Endodermal cell (in vitro differentiated cells): ENCODE measurements at regions not wholly inside any gene's neighbourhood (a gene's known extent, or its start where the extent isn't known, plus 50 kb on each side); places are given as distances from the start of the nearest gene placed in this dataset.

Experiments used
- DNase-seq: peaks from one replicate; pipeline ENCODE4 v3.0.0-alpha.2; 2017
- H3K27ac ChIP-seq: 2 replicates; pipeline ENCODE4 v1.5.1; 2013; ENCODE audit warnings: mild to moderate bottlenecking, low read depth, low read length, moderate library complexity
- H3K27me3 ChIP-seq: 2 replicates; pipeline ENCODE4 v1.6.1; 2013; ENCODE audit warnings: mild to moderate bottlenecking, low read length, moderate library complexity; ENCODE audit not compliant: insufficient read depth, control insufficient read depth, poor library complexity, severe bottlenecking
- H3K36me3 ChIP-seq: 2 replicates; pipeline ENCODE4 v1.7.0; 2013; ENCODE audit warnings: mild to moderate bottlenecking, low read length, moderate library complexity; ENCODE audit not compliant: control insufficient read depth, insufficient read depth
- H3K4me1 ChIP-seq: one replicate; pipeline ENCODE4 v1.7.0; 2013; ENCODE audit warnings: low read length; ENCODE audit not compliant: control insufficient read depth, insufficient read depth
- H3K4me3 ChIP-seq: 2 replicates; pipeline ENCODE4 v1.5.1; 2013; ENCODE audit warnings: mild to moderate bottlenecking, low read length, moderate library complexity
- H3K9ac ChIP-seq: 2 replicates; pipeline ENCODE4 v1.6.1; 2013; ENCODE audit warnings: mild to moderate bottlenecking, low read length, moderate library complexity; ENCODE audit not compliant: poor library complexity, severe bottlenecking; ENCODE audit errors: extremely low read depth
- H3K9me3 ChIP-seq: 2 replicates; pipeline ENCODE4 v1.6.1; 2013; ENCODE audit warnings: mild to moderate bottlenecking, low read length, moderate library complexity; ENCODE audit not compliant: control insufficient read depth
- H3K27ac Mint-ChIP-seq: 2 replicates; pipeline ENCODE4 v1.8.0; 2020; ENCODE audit warnings: mixed read lengths
- H3K27me3 Mint-ChIP-seq: 2 replicates; pipeline ENCODE4 v1.8.0; 2021; ENCODE audit warnings: mild to moderate bottlenecking, mixed read lengths; ENCODE audit not compliant: insufficient read depth
- H3K36me3 Mint-ChIP-seq: 2 replicates; pipeline ENCODE4 v1.8.0; 2020; ENCODE audit warnings: low read depth, mixed read lengths
- H3K4me1 Mint-ChIP-seq: 2 replicates; pipeline ENCODE4 v1.8.0; 2020; ENCODE audit warnings: mixed read lengths
- H3K4me3 Mint-ChIP-seq: 2 replicates; pipeline ENCODE4 v1.8.0; 2020; ENCODE audit warnings: mild to moderate bottlenecking, moderate library complexity, mixed read lengths
- H3K9me3 Mint-ChIP-seq: 2 replicates; pipeline ENCODE4 v1.8.0; 2020; ENCODE audit warnings: mild to moderate bottlenecking, mixed read lengths
- WGBS, 2 experiments: methylation state at CpG; one replicate each; pipeline versions ENCODE4 v1.1.5 to v1.1.7; 2013; ENCODE audit warnings: missing lambda C conversion rate in 2 of 2, mixed read lengths in 1 of 2; ENCODE audit not compliant: insufficient coverage in 1 of 2, insufficient read length in 1 of 2; 5-methylcytosine and 5-hydroxymethylcytosine counted together
- TF ChIP-seq, protein P1 (sequence below): fragments of 200-600 bp; sonication (generic); conservative IDR thresholded peaks from 2 replicates; pipeline ENCODE4 v1.5.0; 2021; ENCODE audit warnings: antibody characterized with exemption, mild to moderate bottlenecking

DNA sequence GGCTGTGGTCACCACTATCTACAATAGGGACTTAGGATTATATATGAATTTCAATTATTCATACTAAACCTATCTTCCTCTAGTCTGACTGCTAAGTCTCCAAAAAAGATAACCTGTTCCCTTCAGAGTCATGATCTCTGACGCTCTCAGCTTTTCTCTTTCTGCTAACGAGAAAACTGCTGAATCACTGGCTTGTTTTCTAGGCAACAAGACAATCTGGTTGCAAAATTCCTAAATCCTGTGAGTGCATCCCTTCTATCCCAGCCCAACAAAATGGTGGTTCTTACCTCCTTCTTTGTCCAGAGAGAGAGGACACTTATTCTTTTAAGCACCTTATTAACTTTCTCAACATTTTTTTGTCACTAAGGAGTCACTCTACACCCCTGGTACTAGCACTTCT lies 312.3 kb upstream of the PKDCC start:
- WGBS, 2 experiments = 83 to 88% methylated on average over 2 of the region's 2 CpGs

DNA sequence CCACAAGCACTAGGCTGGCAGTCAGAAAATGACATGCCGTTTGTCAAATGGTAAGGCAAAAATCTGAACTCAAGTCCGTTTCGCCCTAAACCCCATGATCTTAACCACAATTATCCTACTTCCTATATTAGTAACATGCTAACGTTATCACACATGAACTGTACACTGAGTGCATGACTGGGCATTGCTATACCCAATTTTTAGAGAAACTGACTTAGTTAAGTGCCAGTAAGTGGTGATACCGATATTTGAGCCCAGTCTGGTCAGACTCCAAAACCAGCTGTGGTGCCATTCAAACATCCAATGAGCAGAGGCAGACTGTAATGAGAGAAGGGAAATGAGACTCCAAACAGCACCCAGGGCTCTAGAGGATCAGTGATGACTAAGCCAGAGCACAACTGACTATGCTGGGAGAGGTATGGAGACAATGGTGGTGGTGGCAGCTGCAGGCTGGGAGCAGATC lies 311.7 kb upstream of the PKDCC start:
- Histone ChIP-seq H3K4me1 (peaks cover 22% of the 10 kb centered on the region), H3K9me3 (peaks cover 13% of the 10 kb centered on the region), H3K27ac (no peak overlapping the region), H3K27me3 (no peaks in the 10 kb centered on the region), H3K4me3 (no peak overlapping the region), H3K36me3 (no peaks in the 10 kb centered on the region), H3K9ac (no peak overlapping the region)
- Mint-ChIP-seq H3K27me3 (no peaks in the 10 kb centered on the region), H3K4me1 (peaks cover 36% of the 10 kb centered on the region), H3K36me3 (no peaks in the 10 kb centered on the region), H3K27ac (no peak overlapping the region), H3K9me3 (peaks cover 13% of the 10 kb centered on the region), H3K4me3 (no peak overlapping the region)
- DNase-seq = no peak
- WGBS, 2 experiments = 97 to 100% methylated on average over 5 of the region's 5 CpGs
- TF ChIP-seq, protein P1, sequence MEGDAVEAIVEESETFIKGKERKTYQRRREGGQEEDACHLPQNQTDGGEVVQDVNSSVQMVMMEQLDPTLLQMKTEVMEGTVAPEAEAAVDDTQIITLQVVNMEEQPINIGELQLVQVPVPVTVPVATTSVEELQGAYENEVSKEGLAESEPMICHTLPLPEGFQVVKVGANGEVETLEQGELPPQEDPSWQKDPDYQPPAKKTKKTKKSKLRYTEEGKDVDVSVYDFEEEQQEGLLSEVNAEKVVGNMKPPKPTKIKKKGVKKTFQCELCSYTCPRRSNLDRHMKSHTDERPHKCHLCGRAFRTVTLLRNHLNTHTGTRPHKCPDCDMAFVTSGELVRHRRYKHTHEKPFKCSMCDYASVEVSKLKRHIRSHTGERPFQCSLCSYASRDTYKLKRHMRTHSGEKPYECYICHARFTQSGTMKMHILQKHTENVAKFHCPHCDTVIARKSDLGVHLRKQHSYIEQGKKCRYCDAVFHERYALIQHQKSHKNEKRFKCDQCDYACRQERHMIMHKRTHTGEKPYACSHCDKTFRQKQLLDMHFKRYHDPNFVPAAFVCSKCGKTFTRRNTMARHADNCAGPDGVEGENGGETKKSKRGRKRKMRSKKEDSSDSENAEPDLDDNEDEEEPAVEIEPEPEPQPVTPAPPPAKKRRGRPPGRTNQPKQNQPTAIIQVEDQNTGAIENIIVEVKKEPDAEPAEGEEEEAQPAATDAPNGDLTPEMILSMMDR = no peak

More for the DNA sequence above, 312.3 kb upstream of the PKDCC start:
- H3K27me3 ChIP-seq = no peaks in the 10 kb centered on the region
- no peak overlapping the region for H3K27ac ChIP-seq
- Mint-ChIP-seq H3K4me1 (peaks cover 39% of the 10 kb centered on the region), H3K9me3 (peaks cover 12% of the 10 kb centered on the region), H3K4me3 (no peak overlapping the region), H3K27ac (peak overlapping the region; percentile 53), H3K36me3 (no peaks in the 10 kb centered on the region), H3K27me3 (no peaks in the 10 kb centered on the region)
- H3K4me1 ChIP-seq = peaks cover 23% of the 10 kb centered on the region
- no peak overlapping the region for H3K4me3 ChIP-seq
- no peak overlapping the region for H3K9ac ChIP-seq
- TF ChIP-seq, protein P1 = no peak
- H3K36me3 ChIP-seq = no peaks in the 10 kb centered on the region
- DNase-seq = no peak
- H3K9me3 ChIP-seq = peaks cover 13% of the 10 kb centered on the region

DNA sequence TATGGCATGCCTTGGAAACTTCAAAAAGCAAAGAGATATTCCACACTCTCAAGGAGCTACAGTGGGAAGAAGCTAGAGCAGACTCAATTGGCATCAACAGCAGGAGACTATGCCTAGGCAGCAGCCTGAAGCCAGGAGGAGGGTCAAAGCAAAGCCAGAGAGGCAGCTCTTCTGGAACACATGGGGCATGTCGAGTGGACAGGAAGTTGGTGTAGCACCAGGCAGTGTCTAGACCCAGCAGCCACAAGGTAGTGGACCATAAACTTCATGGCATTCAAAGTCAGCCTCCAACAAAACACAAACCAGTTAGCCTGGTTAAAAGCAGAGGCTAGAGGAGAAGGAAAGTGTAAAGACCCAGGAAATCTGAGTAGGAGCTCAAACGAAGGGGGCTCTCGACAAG lies 311.2 kb upstream of the PKDCC start:
- no peaks in the 10 kb centered on the region for H3K27me3 Mint-ChIP-seq
- TF ChIP-seq, protein P1 = no peak
- no peak overlapping the region for H3K4me3 Mint-ChIP-seq

More for the DNA sequence above, 311.2 kb upstream of the PKDCC start:
- H3K9ac ChIP-seq = no peak overlapping the region
- peaks cover 32% of the 10 kb centered on the region for H3K4me1 Mint-ChIP-seq
- DNase-seq = no peak
- H3K27me3 ChIP-seq = no peaks in the 10 kb centered on the region
- no peaks in the 10 kb centered on the region for H3K36me3 Mint-ChIP-seq
- no peaks in the 10 kb centered on the region for H3K36me3 ChIP-seq
- H3K27ac ChIP-seq = no peak overlapping the region
- H3K9me3 Mint-ChIP-seq = peaks cover 13% of the 10 kb centered on the region
- H3K4me1 ChIP-seq = peaks cover 21% of the 10 kb centered on the region
- no peak overlapping the region for H3K27ac Mint-ChIP-seq
- WGBS, 2 experiments = 93 to 94% methylated on average over 2 to 3 of the region's 3 CpGs
- H3K4me3 ChIP-seq = no peak overlapping the region
- peaks cover 13% of the 10 kb centered on the region for H3K9me3 ChIP-seq
